Stomach (tissue), 8 donors: ENCODE measurements at regions not wholly inside any gene's neighbourhood (a gene's known extent, or its start where the extent isn't known, plus 50 kb on each side); places are given as distances from the start of the nearest gene placed in this dataset.

Experiments
- DNase-seq, 2 donors: peaks; one replicate each; pipeline versions ENCODE4 v3.0.0 to v3.0.0-alpha.2; 2013 to 2019
- H3K27ac ChIP-seq, 5 donors: fragments of 200-600 bp in 4 of 5; sonication (generic) in 4 of 5; one replicate each; pipeline ENCODE4 v1.5.1; 2013 to 2019; ENCODE audit warnings: mild to moderate bottlenecking in 1 of 5, moderate library complexity in 1 of 5
- H3K27me3 ChIP-seq, 3 donors: fragments of 200-600 bp; sonication (generic); one replicate each; pipeline ENCODE4 v1.5.1; 2017 to 2019; ENCODE audit warnings: mixed run types in 1 of 3
- H3K36me3 ChIP-seq, 4 donors: fragments of 200-600 bp; sonication (generic); 1 replicate in 3 of 4; 2 replicates in 1 of 4; pipeline ENCODE4 v1.5.1; 2016 to 2019
- H3K4me1 ChIP-seq, 4 donors: fragments of 200-600 bp; sonication (generic); one replicate each; pipeline ENCODE4 v1.5.1; 2016 to 2019
- H3K4me3 ChIP-seq, 4 donors: fragments of 200-600 bp; sonication (generic) in 3 of 4; one replicate each; pipeline ENCODE4 v1.5.1; 2016 to 2019; ENCODE audit warnings: mild to moderate bottlenecking in 1 of 4
- H3K9me3 ChIP-seq, 4 donors: fragments of 200-600 bp; sonication (generic); one replicate each; pipeline ENCODE4 v1.5.1; 2016 to 2019
- CTCF ChIP-seq, 7 experiments: fragments of 450-650 bp in 4 of 7; fragments of 200-600 bp in 3 of 7; sonication (generic) in 3 of 7; IDR thresholded peaks; one replicate each; pipeline ENCODE4 v1.5.1; 2016 to 2019; ENCODE audit warnings: antibody characterized with exemption in 7 of 7, control low read depth in 2 of 7, mild to moderate bottlenecking in 1 of 7
- EP300 ChIP-seq: sonication (generic); formaldehyde crosslinking; IDR thresholded peaks from one replicate; pipeline ENCODE4 v1.6.1; 2017; ENCODE audit warnings: antibody characterized with exemption
- POLR2A ChIP-seq, 4 donors: fragments of 450-650 bp; IDR thresholded peaks; one replicate each; pipeline ENCODE4 v1.6.1; 2016; ENCODE audit warnings: antibody characterized with exemption in 4 of 4, control low read depth in 2 of 4, mild to moderate bottlenecking in 1 of 4, moderate library complexity in 1 of 4
- POLR2AphosphoS5 ChIP-seq, 3 donors: sonication (generic); formaldehyde crosslinking; IDR thresholded peaks; one replicate each; pipeline ENCODE4 v1.6.1; 2016; ENCODE audit warnings: antibody characterized with exemption in 3 of 3
- WGBS, 5 donors: extraction: QIAGEN DNeasy Blood & Tissue Kit in 3 of 5; methylation state at CpG; one replicate each; pipeline versions ENCODE4 v1.1.5 to v1.1.7; 2013 to 2018; 5-methylcytosine and 5-hydroxymethylcytosine counted together
- intact Hi-C: fragments of 100-400 bp; cut with DNase I; formaldehyde crosslinking; loops from one replicate; pipeline ENCODE4 v1.15.1; 2023; ENCODE audit warnings: low total_unique reads
- donor health status: healthy with polysubstance abuse.
- donor health status: Bipolar disorder and iron deficiency.
- donor health status: healthy.

GRCh38 chr5:68958428-68958827 lies 135.4 kb upstream of the SLC30A5 start:
- TF ChIP-seq POLR2AphosphoS5 (IDR thresholded peaks at IDR 0.05): no peak
- no peak for TF ChIP-seq CTCF (IDR thresholded peaks at IDR 0.05)
- TF ChIP-seq EP300: no peak
- TF ChIP-seq POLR2A (IDR thresholded peaks at IDR 0.05): no peak
- no peaks in the 10 kb centered on the region for H3K27me3 ChIP-seq
- no peaks in the 10 kb centered on the region for H3K9me3 ChIP-seq
- WGBS, 5 donors: 47 to 82% (median 55%) methylated on average over 1 of the region's 1 CpG
- peaks cover 0 to 20% (median 8%) of the 10 kb centered on the region in 4 donors for H3K4me1 ChIP-seq
- intact Hi-C loops: no loop called here
- H3K27ac ChIP-seq: no peak overlapping the region
- no peak for DNase-seq
- no peaks in the 10 kb centered on the region for H3K36me3 ChIP-seq
- no peak overlapping the region for H3K4me3 ChIP-seq

- Histone ChIP-seq H3K27me3 (no peaks in the 10 kb centered on the region), H3K36me3 (no peaks in the 10 kb centered on the region), H3K4me3 (no peak overlapping the region), H3K9me3 (no peaks in the 10 kb centered on the region), H3K27ac (no peak overlapping the region), H3K4me1 (peaks cover 0 to 20% (median 8%) of the 10 kb centered on the region in 4 donors)
- no peak for TF ChIP-seq POLR2A (IDR thresholded peaks at IDR 0.05)
- no peak for TF ChIP-seq POLR2AphosphoS5 (IDR thresholded peaks at IDR 0.05)
- no peak for TF ChIP-seq EP300
- TF ChIP-seq CTCF (IDR thresholded peaks at IDR 0.05): no peak
- DNase-seq: no peak
- intact Hi-C loops: no loop called here
- WGBS, 5 donors: 68 to 82% (median 76%) methylated on average over 4 of the region's 4 CpGs
Measured at GRCh38 chr5:68960456-68960855, 133.4 kb upstream of the SLC30A5 start.

- DNase-seq: no peak
- no peak overlapping the region for H3K4me3 ChIP-seq
- peaks cover 0 to 20% (median 8%) of the 10 kb centered on the region in 4 donors for H3K4me1 ChIP-seq
- TF ChIP-seq EP300: no peak
- TF ChIP-seq CTCF (IDR thresholded peaks at IDR 0.05): no peak
- no peak for TF ChIP-seq POLR2AphosphoS5 (IDR thresholded peaks at IDR 0.05)
- no peak for TF ChIP-seq POLR2A (IDR thresholded peaks at IDR 0.05)
- no peaks in the 10 kb centered on the region for H3K9me3 ChIP-seq
- H3K27me3 ChIP-seq: no peaks in the 10 kb centered on the region
- no peaks in the 10 kb centered on the region for H3K36me3 ChIP-seq
- 77 to 94% (median 92%) methylated on average over 6 of the region's 6 CpGs for WGBS, 5 donors
- no peak overlapping the region for H3K27ac ChIP-seq
- intact Hi-C loops: no loop called here
Measured at GRCh38 chr5:68960961-68961360, 132.9 kb upstream of the SLC30A5 start.

- TF ChIP-seq EP300 (no peak), CTCF (IDR thresholded peaks at IDR 0.05) (no peak), POLR2AphosphoS5 (IDR thresholded peaks at IDR 0.05) (no peak), POLR2A (IDR thresholded peaks at IDR 0.05) (no peak)
- intact Hi-C loops: no loop called here
- Histone ChIP-seq H3K27ac (no peak overlapping the region), H3K36me3 (no peaks in the 10 kb centered on the region), H3K4me1 (peaks cover 0 to 20% (median 8%) of the 10 kb centered on the region in 4 donors), H3K9me3 (no peaks in the 10 kb centered on the region), H3K27me3 (no peaks in the 10 kb centered on the region), H3K4me3 (no peak overlapping the region)
- 75 to 82% (median 81%) methylated on average over 5 of the region's 5 CpGs for WGBS, 5 donors
- DNase-seq: no peak
Measured at GRCh38 chr5:68961762-68962161, 132.1 kb upstream of the SLC30A5 start.
